ENCODE measurements at regions not wholly inside any gene's neighbourhood (a gene's known extent, or its start where the extent isn't known, plus 50 kb on each side); places are given as distances from the start of the nearest gene placed in this dataset.

DNA sequence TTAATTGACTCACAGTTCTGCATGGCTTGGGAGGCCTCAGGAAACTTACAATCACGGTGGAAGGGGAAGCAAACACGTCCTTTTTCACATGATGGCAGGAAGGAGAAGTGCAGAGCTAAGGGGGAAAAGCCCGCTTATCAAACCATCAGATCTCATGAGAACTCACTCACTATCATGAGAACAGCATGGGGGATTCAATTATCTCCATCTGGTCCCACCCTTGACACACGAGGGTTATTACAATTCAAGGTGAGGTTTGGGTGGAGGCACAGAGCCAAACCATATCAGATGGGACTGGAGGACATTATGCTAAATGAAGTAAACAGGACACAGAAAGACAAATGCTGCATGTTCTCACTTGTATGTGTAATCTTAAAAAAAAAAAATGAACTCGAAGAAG is 141.4 kb upstream of the HABP2 start:
- DNase-seq: no peak
- Histone ChIP-seq H3K27me3 (no peaks in the 10 kb centered on the region), H3K36me3 (no peaks in the 10 kb centered on the region), H3K4me3 (no peak overlapping the region), H3K27ac (no peak overlapping the region), H3K9ac (ENCODE audit: low read depth in 2 of 2, low read length in 2 of 2) (no peak overlapping the region), H3K9me3 (no peaks in the 10 kb centered on the region), H3K4me1 (no peaks in the 10 kb centered on the region)
- intact Hi-C loops (cut with DNase I): no loop called here
- TF ChIP-seq, protein P1, sequence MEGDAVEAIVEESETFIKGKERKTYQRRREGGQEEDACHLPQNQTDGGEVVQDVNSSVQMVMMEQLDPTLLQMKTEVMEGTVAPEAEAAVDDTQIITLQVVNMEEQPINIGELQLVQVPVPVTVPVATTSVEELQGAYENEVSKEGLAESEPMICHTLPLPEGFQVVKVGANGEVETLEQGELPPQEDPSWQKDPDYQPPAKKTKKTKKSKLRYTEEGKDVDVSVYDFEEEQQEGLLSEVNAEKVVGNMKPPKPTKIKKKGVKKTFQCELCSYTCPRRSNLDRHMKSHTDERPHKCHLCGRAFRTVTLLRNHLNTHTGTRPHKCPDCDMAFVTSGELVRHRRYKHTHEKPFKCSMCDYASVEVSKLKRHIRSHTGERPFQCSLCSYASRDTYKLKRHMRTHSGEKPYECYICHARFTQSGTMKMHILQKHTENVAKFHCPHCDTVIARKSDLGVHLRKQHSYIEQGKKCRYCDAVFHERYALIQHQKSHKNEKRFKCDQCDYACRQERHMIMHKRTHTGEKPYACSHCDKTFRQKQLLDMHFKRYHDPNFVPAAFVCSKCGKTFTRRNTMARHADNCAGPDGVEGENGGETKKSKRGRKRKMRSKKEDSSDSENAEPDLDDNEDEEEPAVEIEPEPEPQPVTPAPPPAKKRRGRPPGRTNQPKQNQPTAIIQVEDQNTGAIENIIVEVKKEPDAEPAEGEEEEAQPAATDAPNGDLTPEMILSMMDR (IDR thresholded peaks at IDR 0.05): no peak

DNA sequence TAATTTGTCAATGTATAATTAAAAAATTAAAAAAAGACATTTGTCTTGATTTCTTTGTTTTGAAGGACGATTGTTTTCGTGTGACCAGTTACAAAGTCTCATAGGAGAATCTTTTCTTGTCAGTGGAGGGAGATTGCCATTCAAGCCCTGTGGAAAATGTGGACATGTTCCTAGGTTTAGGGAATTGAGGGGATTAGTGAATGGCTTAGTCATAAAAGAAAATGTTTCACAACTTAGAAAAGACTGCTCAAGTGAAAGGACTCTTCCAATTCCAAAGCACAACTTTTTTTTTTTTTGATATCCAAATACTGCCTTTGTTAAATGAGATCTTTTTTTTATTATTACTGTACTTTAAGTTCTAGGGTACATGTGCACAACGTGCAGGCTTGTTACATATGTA is 140.7 kb upstream of the HABP2 start:
- DNase-seq: no peak
- Histone ChIP-seq H3K9me3 (no peaks in the 10 kb centered on the region), H3K9ac (ENCODE audit: low read depth in 2 of 2, low read length in 2 of 2) (no peak overlapping the region), H3K4me3 (no peak overlapping the region), H3K36me3 (no peaks in the 10 kb centered on the region), H3K27ac (no peak overlapping the region), H3K4me1 (no peaks in the 10 kb centered on the region), H3K27me3 (no peaks in the 10 kb centered on the region)
- TF ChIP-seq, protein P1 (IDR thresholded peaks at IDR 0.05): no peak
- intact Hi-C loops (cut with DNase I): no loop called here

DNA sequence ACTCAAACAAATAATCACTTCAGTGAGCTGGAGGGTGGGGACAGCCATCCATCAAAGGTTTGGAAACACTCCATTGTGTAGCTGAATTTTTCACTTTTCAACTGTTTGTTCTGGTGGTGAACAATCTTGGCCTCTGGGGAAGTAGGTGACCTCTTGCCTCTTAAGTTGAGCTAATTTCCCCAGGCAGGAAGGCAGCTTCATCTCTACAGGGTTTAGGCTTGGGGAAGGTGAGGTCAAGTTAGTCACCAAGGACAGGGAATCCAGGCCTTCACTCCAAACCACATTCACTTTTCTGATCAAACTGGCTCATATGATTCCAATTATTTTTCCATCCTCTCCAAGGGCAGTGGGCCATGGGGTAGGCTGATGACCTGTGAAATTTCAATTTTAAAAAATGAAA is 138.3 kb upstream of the HABP2 start:
- H3K27ac ChIP-seq: no peak overlapping the region
- intact Hi-C loops (cut with DNase I): no loop called here
- H3K9ac ChIP-seq (ENCODE audit: low read depth in 2 of 2, low read length in 2 of 2): no peak overlapping the region
- H3K27me3 ChIP-seq: no peaks in the 10 kb centered on the region
- no peak for DNase-seq
- H3K9me3 ChIP-seq: no peaks in the 10 kb centered on the region
- H3K4me3 ChIP-seq: no peak overlapping the region
- no peaks in the 10 kb centered on the region for H3K36me3 ChIP-seq
- H3K4me1 ChIP-seq: no peaks in the 10 kb centered on the region
- TF ChIP-seq, protein P1 (IDR thresholded peaks at IDR 0.05): no peak

DNA sequence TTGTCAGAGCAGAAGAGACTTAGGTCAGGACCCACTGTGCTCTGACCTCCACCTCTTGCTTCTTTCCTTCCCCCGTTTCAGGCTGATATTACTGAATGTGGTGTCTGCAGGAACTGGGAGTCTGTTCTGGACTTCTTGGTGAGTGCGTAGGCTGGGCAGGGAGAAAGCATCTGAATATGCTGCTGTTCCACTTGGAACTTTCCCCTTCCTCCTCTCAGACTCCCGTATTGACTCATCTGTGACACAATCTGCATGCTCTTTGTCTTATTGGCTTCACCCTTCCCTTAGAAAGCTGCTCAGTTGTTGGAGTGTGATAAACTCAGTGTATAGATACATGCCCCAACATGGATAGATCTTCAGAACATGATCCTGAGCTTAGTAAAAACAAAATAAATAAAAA is 137.6 kb upstream of the HABP2 start:
- Histone ChIP-seq H3K27me3 (no peaks in the 10 kb centered on the region), H3K4me1 (no peaks in the 10 kb centered on the region), H3K9ac (ENCODE audit: low read depth in 2 of 2, low read length in 2 of 2) (no peak overlapping the region), H3K36me3 (no peaks in the 10 kb centered on the region), H3K27ac (no peak overlapping the region), H3K9me3 (no peaks in the 10 kb centered on the region), H3K4me3 (no peak overlapping the region)
- intact Hi-C loops (cut with DNase I): no loop called here
- TF ChIP-seq, protein P1 (IDR thresholded peaks at IDR 0.05): no peak
- no peak for DNase-seq

DNA sequence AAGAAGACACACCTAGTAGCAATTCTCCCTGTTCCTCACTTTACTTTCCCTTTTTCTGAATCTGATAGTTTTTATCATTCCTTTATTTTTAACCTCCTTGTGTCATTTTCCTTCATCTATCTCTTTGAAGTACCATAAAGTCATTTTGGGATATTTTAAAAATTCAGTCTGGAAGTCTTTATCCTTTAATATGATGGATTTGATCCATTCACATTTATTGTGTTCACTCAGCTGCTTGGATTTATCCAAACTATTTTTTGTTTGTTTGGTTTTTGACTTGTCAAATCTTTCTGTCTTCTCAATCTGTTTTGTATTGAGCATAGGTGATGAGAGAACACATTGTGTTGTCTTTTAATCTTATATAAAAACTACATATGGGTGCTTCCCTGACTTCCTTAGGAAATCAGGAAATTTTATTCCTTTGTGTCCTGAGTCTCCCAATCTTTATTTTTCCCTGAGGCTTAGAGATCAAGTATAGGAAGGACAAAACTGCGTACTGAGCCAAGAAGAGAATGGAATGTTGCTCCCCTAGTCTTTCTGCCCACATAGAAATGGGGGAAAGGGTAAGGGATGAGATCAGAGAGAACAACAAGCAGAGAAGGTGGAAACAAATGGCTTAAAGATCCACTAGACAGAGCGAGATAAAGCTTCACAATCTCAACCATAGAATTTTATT is 132.7 kb upstream of the HABP2 start:
- TF ChIP-seq, protein P1 (IDR thresholded peaks at IDR 0.05): no peak
- H3K9ac ChIP-seq (ENCODE audit: low read depth in 2 of 2, low read length in 2 of 2): no peak overlapping the region

More for the DNA sequence above, 132.7 kb upstream of the HABP2 start:
- intact Hi-C loops (cut with DNase I): no loop called here
- Histone ChIP-seq H3K4me3 (no peak overlapping the region), H3K36me3 (no peaks in the 10 kb centered on the region), H3K27me3 (no peaks in the 10 kb centered on the region), H3K9me3 (no peaks in the 10 kb centered on the region), H3K4me1 (peaks cover 2% of the 10 kb centered on the region), H3K27ac (no peak overlapping the region)
- DNase-seq: no peak
